A549 (cell line): ENCODE measurements at regions not wholly inside any gene's neighbourhood (a gene's known extent, or its start where the extent isn't known, plus 50 kb on each side); places are given as distances from the start of the nearest gene placed in this dataset.
"Not testable (repeated sequence)": the region's sequence is repeated elsewhere in the genome, so short reads cannot be mapped to it uniquely, and the experiment has no call there.

Experiments
- BHLHE40 ChIP-seq: IDR thresholded peaks from 2 replicates; pipeline ENCODE4 v1.6.1; 2012; ENCODE audit warnings: low read depth, low read length, inconsistent platforms
- CHD2 ChIP-seq: fragments of 150-350 bp; IDR thresholded peaks from 2 replicates; pipeline ENCODE4 v1.6.1; 2014; ENCODE audit warnings: low read length; ENCODE audit not compliant: partially characterized antibody
- CTCF ChIP-seq: fragments of >200 bp; sonication (Bioruptor Twin); formaldehyde crosslinking; IDR thresholded peaks from 3 replicates; pipeline ENCODE4 v1.5.1; 2016
- HMGXB4 ChIP-seq: fragments of 250-450 bp; sonication (Bioruptor Pico); IDR thresholded peaks from 2 replicates; pipeline ENCODE4 v1.5.0; 2021; ENCODE audit warnings: mild to moderate bottlenecking, moderate library complexity, borderline replicate concordance
- JUNB ChIP-seq: fragments of >200 bp; sonication (Bioruptor Twin); formaldehyde crosslinking; IDR thresholded peaks from 2 replicates; pipeline ENCODE4 v1.6.1; 2016
- MAX ChIP-seq: IDR thresholded peaks from 2 replicates; pipeline ENCODE4 v1.6.1; 2012
- NFE2L2 ChIP-seq: fragments of 150-350 bp; conservative IDR thresholded peaks from 2 replicates; pipeline ENCODE4 v1.6.1; 2014; ENCODE audit warnings: low read length
- NR3C1 ChIP-seq: fragments of >200 bp; sonication (Bioruptor Twin); formaldehyde crosslinking; IDR thresholded peaks from 3 replicates; pipeline ENCODE4 v1.6.1; 2017
- POLR2A ChIP-seq: IDR thresholded peaks from 2 replicates; pipeline ENCODE4 v1.6.1; 2012; ENCODE audit warnings: mild to moderate bottlenecking, low read length
- RAD21 ChIP-seq, 2 experiments: fragments of >200 bp in 1 of 2; sonication (Bioruptor Twin) in 1 of 2; formaldehyde crosslinking in 1 of 2; IDR thresholded peaks in 1 of 2; conservative IDR thresholded peaks in 1 of 2; 2 replicates in 1 of 2; 3 replicates in 1 of 2; pipeline ENCODE4 v1.6.1; 2012 to 2018; ENCODE audit warnings: inconsistent platforms in 1 of 2
- RCOR1 ChIP-seq: fragments of 150-350 bp; IDR thresholded peaks from 2 replicates; pipeline ENCODE4 v1.6.1; 2014; ENCODE audit warnings: antibody characterized with exemption, low read length, low read depth
- RFX5 ChIP-seq: fragments of 450-650 bp; IDR thresholded peaks from 2 replicates; pipeline ENCODE4 v1.7.1; 2014; ENCODE audit warnings: antibody characterized with exemption, mild to moderate bottlenecking, moderate library complexity
- USF2 ChIP-seq: fragments of 450-650 bp; IDR thresholded peaks from 2 replicates; pipeline ENCODE4 v1.6.1; 2014; ENCODE audit warnings: antibody characterized with exemption
- ZNF302 ChIP-seq: fragments of 250-450 bp; sonication (Bioruptor Pico); IDR thresholded peaks from 2 replicates; pipeline ENCODE4 v1.9.0; 2021; ENCODE audit warnings: inconsistent platforms, mild to moderate bottlenecking, moderate library complexity

- not testable (repeated sequence) for TF ChIP-seq CTCF; CHD2; NR3C1; RFX5; USF2; RCOR1; POLR2A; MAX; BHLHE40; RAD21 (conservative IDR thresholded peaks at IDR 0.05 in 1 of 2, IDR thresholded peaks at IDR 0.05 in 1 of 2); JUNB; NFE2L2; ZNF302 (CRISPR knock-in tag); HMGXB4 (CRISPR knock-in tag)
Observed at GRCh38 chr6:802223-802622, 109.3 kb upstream of the EXOC2 start.
